ENCODE measurements at regions not wholly inside any gene's neighbourhood (a gene's known extent, or its start where the extent isn't known, plus 50 kb on each side); places are given as distances from the start of the nearest gene placed in this dataset.

GRCh38 chr6:137750297-137750696 lies 116.8 kb upstream of the TNFAIP3 start:
- no peaks in the 10 kb centered on the region for H3K23me2 ChIP-seq (ENCODE audit: insufficient read length, low read depth, low read length, poor library complexity, severe bottlenecking)
- H3K4ac ChIP-seq (ENCODE audit: low read depth, low read length) = no peak overlapping the region
- no peak overlapping the region for H3K14ac ChIP-seq (ENCODE audit: insufficient read depth, low read length)
- TF ChIP-seq, protein P1, sequence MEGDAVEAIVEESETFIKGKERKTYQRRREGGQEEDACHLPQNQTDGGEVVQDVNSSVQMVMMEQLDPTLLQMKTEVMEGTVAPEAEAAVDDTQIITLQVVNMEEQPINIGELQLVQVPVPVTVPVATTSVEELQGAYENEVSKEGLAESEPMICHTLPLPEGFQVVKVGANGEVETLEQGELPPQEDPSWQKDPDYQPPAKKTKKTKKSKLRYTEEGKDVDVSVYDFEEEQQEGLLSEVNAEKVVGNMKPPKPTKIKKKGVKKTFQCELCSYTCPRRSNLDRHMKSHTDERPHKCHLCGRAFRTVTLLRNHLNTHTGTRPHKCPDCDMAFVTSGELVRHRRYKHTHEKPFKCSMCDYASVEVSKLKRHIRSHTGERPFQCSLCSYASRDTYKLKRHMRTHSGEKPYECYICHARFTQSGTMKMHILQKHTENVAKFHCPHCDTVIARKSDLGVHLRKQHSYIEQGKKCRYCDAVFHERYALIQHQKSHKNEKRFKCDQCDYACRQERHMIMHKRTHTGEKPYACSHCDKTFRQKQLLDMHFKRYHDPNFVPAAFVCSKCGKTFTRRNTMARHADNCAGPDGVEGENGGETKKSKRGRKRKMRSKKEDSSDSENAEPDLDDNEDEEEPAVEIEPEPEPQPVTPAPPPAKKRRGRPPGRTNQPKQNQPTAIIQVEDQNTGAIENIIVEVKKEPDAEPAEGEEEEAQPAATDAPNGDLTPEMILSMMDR (conservative IDR thresholded peaks at IDR 0.05) = no peak
- H3K4me2 ChIP-seq (ENCODE audit: insufficient read depth, insufficient read length, low read length) = no peak overlapping the region
- H3T11ph ChIP-seq (ENCODE audit: low read length) = no peak overlapping the region
- no peak overlapping the region for H3K4me3 Mint-ChIP-seq
- no peaks in the 10 kb centered on the region for H4K20me1 ChIP-seq (ENCODE audit: control insufficient read depth, insufficient read depth, insufficient read length)
- peaks cover 2 to 5% of the 10 kb centered on the region in 2 experiments; a peak in 2 of 4 replicates for H3K4me1 Mint-ChIP-seq
- H3K4me1 ChIP-seq (ENCODE audit: insufficient read depth, low read length) = no peaks in the 10 kb centered on the region
- H3K36me3 Mint-ChIP-seq (ENCODE audit: insufficient read depth in 1 of 3, low read depth in 3 of 3) = no peaks in the 10 kb centered on the region
- H3K27ac Mint-ChIP-seq = no peak overlapping the region
- no peaks in the 10 kb centered on the region for H3K9me3 ChIP-seq (ENCODE audit: control insufficient read depth, low read depth, low read length)
- no peak overlapping the region for H2BK12ac ChIP-seq (ENCODE audit: insufficient read length, low read depth, low read length)
- no peak for DNase-seq
- no peak overlapping the region for H3K23ac ChIP-seq (ENCODE audit: insufficient read length, low read depth, low read length)
- H2AK5ac ChIP-seq (ENCODE audit: insufficient read length, low read length) = no peak overlapping the region
- H2AFZ ChIP-seq (ENCODE audit: low read length) = no peak overlapping the region
- H2BK120ac ChIP-seq (ENCODE audit: low read depth, low read length, poor library complexity, severe bottlenecking) = no peak overlapping the region
- H3K27ac ChIP-seq (ENCODE audit: insufficient read length, low read depth, low read length) = no peak overlapping the region
- no CpG with 5 or more reads among the region's 5 CpGs for WGBS (ENCODE audit: extremely low coverage, insufficient read length, low lambda C conversion rate)
- H3K18ac ChIP-seq (ENCODE audit: insufficient read length, low read depth, low read length) = no peak overlapping the region
- no peaks in the 10 kb centered on the region for H3K27me3 ChIP-seq (ENCODE audit: insufficient read depth, low read length)
- H3K79me2 ChIP-seq (ENCODE audit: insufficient read depth, low read length) = no peaks in the 10 kb centered on the region
- H3K27me3 Mint-ChIP-seq (ENCODE audit: low read depth) = no peaks in the 10 kb centered on the region; the same call in 1 of the 2 replicates
- no peak overlapping the region for H2BK5ac ChIP-seq (ENCODE audit: insufficient read length, low read length)
- H4K8ac ChIP-seq (replicated peaks; ENCODE audit: insufficient read length, low read depth, low read length) = no peak overlapping the region
- H2BK20ac ChIP-seq (ENCODE audit: low read depth, low read length, poor library complexity, severe bottlenecking) = no peak overlapping the region
- no peaks in the 10 kb centered on the region for H3K9me3 Mint-ChIP-seq
- no peak overlapping the region for H4K91ac ChIP-seq (ENCODE audit: insufficient read length, low read depth, low read length)
- no peak overlapping the region for H3K56ac ChIP-seq (ENCODE audit: insufficient read length, low read depth, low read length)
- no peak overlapping the region for H4K5ac ChIP-seq (ENCODE audit: insufficient read length, low read depth, low read length)
- H3K79me1 ChIP-seq (ENCODE audit: insufficient read depth, low read depth, low read length, poor library complexity, severe bottlenecking) = no peaks in the 10 kb centered on the region
- no peak overlapping the region for H2BK15ac ChIP-seq (ENCODE audit: low read depth, low read length)
- H3K9ac ChIP-seq (ENCODE audit: extremely low read depth, insufficient read length, low read length) = no peak overlapping the region

All from H9 (cell line).